ENCODE measurements at regions not wholly inside any gene's neighbourhood (a gene's known extent, or its start where the extent isn't known, plus 50 kb on each side); places are given as distances from the start of the nearest gene placed in this dataset.

DNA sequence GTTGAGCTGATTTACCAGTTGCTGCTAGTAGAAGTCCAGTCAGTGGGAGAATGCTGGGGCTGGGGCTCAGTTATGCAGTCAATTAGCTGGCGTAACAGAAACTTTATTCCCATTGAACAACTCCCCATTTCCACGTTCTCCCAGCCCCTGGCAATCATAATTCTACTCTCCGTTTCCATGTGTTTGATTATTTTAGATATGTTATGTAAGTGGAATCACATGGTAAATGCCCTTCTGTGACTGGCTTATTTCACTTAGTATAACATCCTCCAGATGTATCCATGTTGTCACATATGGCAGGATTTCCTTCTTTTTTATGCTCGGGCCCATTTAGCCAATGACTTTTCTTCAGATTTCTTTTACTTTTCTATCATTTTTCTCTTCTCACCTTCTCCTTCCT, 61.1 kb upstream of the EXOC4 start:
- TF ChIP-seq IRF5 (IDR thresholded peaks at IDR 0.05; ENCODE audit: borderline replicate concordance) (no peak), IKZF2 (IDR thresholded peaks at IDR 0.05) (no peak)
- Histone ChIP-seq H3K27ac (ENCODE audit: control insufficient read depth, insufficient read depth) (no peak overlapping the region), H3K79me2 (ENCODE audit: control insufficient read depth, insufficient read depth, low read length) (no peaks in the 10 kb centered on the region), H3K4me1 (ENCODE audit: control insufficient read depth, insufficient read depth, low read length) (no peaks in the 10 kb centered on the region), H3K9ac (ENCODE audit: control insufficient read depth, insufficient read depth, low read length) (no peak overlapping the region), H3K4me2 (ENCODE audit: control insufficient read depth, insufficient read depth) (no peak overlapping the region), H3K4me3 (no peak overlapping the region), H4K20me1 (ENCODE audit: control insufficient read depth, insufficient read depth) (no peaks in the 10 kb centered on the region), H2AFZ (ENCODE audit: control insufficient read depth, low read depth, low read length) (no peak overlapping the region), H3K9me3 (replicated peaks; ENCODE audit: control insufficient read depth, insufficient read depth, low read length) (peaks cover 2% of the 10 kb centered on the region; the same call in 2 of the 3 replicates), H3K36me3 (ENCODE audit: control insufficient read depth in 2 of 2, insufficient read depth in 2 of 2, low read length in 1 of 2) (no peaks in the 10 kb centered on the region), H3K27me3 (replicated peaks in 1 of 2; ENCODE audit: control insufficient read depth in 2 of 2, insufficient read depth in 2 of 2, low read length in 1 of 2) (no peaks in the 10 kb centered on the region)
- no peak for DNase-seq (ENCODE audit: low read depth, low spot score)
- BruUV-seq (replicated peaks) = no TSS peak
- WGBS (ENCODE audit: insufficient coverage, insufficient replicate concordance, low lambda C conversion rate, missing lambda C conversion rate) = 35% methylated on average over 4 of the region's 4 CpGs
- no peak for FAIRE-seq
- ChIA-PET CTCF (interaction anchor here (1.3 kb wide), 1 partner anchor 10 kb away, joined by 3 read pairs; no protein-coding TSS in a partner anchor), POLR2A (no interaction called here), RAD21 (ENCODE audit: unreplicated experiment) (no interaction called here), SMC1A (ENCODE audit: uncharacterized antibody, unreplicated experiment) (no interaction called here)
- no peak for ATAC-seq
- in situ Hi-C loops (cut with MboI) (no loop called here), intact Hi-C loops (cut with micrococcal nuclease; ENCODE audit: unreplicated experiment) (no loop called here)

DNA sequence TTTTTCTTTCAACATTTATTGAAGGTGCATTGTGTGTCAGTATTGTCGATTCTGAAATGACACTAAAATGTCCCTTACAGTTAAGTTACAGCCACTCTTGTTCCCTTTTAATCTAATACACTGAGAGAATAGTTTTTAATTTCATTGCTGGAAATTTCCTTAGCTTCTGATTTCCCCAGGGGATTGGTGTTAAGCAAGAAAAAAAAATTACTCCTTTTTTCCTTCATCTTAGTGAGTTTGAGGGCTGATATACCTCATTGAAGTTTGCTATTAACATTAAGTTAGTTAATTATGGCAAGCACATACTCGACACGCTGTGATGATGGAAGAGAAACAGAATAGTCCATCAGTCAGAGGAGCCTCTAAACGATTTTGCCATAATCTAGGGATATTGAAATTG, 57.0 kb upstream of the EXOC4 start:
- DNase-seq (ENCODE audit: low read depth, low spot score) (no peak), FAIRE-seq (no peak), ATAC-seq (no peak)
- ChIA-PET SMC1A (ENCODE audit: uncharacterized antibody, unreplicated experiment) (no interaction called here), POLR2A (no interaction called here), RAD21 (ENCODE audit: unreplicated experiment) (no interaction called here), CTCF (interaction anchor here (1.2 kb wide), 1 partner anchor 12 kb away, joined by 4 read pairs; no protein-coding TSS in a partner anchor)
- in situ Hi-C loops (cut with MboI) (no loop called here), intact Hi-C loops (cut with micrococcal nuclease; ENCODE audit: unreplicated experiment) (no loop called here)
- no peak overlapping the region for H3K27ac ChIP-seq (ENCODE audit: control insufficient read depth, insufficient read depth)
- no TSS peak for BruUV-seq (replicated peaks)
- no peak overlapping the region for H3K9ac ChIP-seq (ENCODE audit: control insufficient read depth, insufficient read depth, low read length)
- TF ChIP-seq MAX (IDR thresholded peaks at IDR 0.05; ENCODE audit: low read depth, low read length) (no peak), SMARCA5 (IDR thresholded peaks at IDR 0.05) (no peak), TARDBP (IDR thresholded peaks at IDR 0.05; ENCODE audit: borderline replicate concordance) (no peak), HDAC6 (IDR thresholded peaks at IDR 0.05; ENCODE audit: unreplicated experiment) (no peak), MEF2A (IDR thresholded peaks at IDR 0.05; ENCODE audit: insufficient read depth, low read depth, low read length) (no peak)
- no peak overlapping the region for H2AFZ ChIP-seq (ENCODE audit: control insufficient read depth, low read depth, low read length)
- no peak overlapping the region for H3K4me3 ChIP-seq
- WGBS (ENCODE audit: insufficient coverage, insufficient replicate concordance, low lambda C conversion rate, missing lambda C conversion rate) = 47% methylated on average over 4 of the region's 4 CpGs
- H3K27me3 ChIP-seq (replicated peaks in 1 of 2; ENCODE audit: control insufficient read depth in 2 of 2, insufficient read depth in 2 of 2, low read length in 1 of 2) = 0 out of 4 replicates have a peak, but pooled peaks cover 0 to 2% of the 10 kb centered on the region in 2 experiments
- peaks cover 2% of the 10 kb centered on the region; the same call in 2 of the 3 replicates for H3K9me3 ChIP-seq (replicated peaks; ENCODE audit: control insufficient read depth, insufficient read depth, low read length)
- H4K20me1 ChIP-seq (ENCODE audit: control insufficient read depth, insufficient read depth) = no peaks in the 10 kb centered on the region
- no peaks in the 10 kb centered on the region for H3K36me3 ChIP-seq (ENCODE audit: control insufficient read depth in 2 of 2, insufficient read depth in 2 of 2, low read length in 1 of 2)
- no peak overlapping the region for H3K4me2 ChIP-seq (ENCODE audit: control insufficient read depth, insufficient read depth)
- no peaks in the 10 kb centered on the region for H3K79me2 ChIP-seq (ENCODE audit: control insufficient read depth, insufficient read depth, low read length)
- H3K4me1 ChIP-seq (ENCODE audit: control insufficient read depth, insufficient read depth, low read length) = no peaks in the 10 kb centered on the region

All from GM12878 (cell line).